Endothelial cell of umbilical vein (primary cell): ENCODE measurements at regions not wholly inside any gene's neighbourhood (a gene's known extent, or its start where the extent isn't known, plus 50 kb on each side); places are given as distances from the start of the nearest gene placed in this dataset.

ENCODE experiments used
- BruUV-seq: library from RNA; stranded (reverse); fragments of 400-500 nt; replicated peaks from 2 replicates; lab custom pipeline; 2021; lab: Mats Ljungman, UMichigan
- CTCF ChIA-PET: fragments of 300-600, 350-600 bp; sonication (Branson Sonifier 250); formaldehyde crosslinking; loops from one replicate; lab custom pipeline; 2021; ENCODE audit warnings: antibody characterized with exemption, inconsistent platforms; lab: Charles Lee
- POLR2A ChIA-PET: fragments of 300-600, 350-600 bp; sonication (Branson Sonifier 250); formaldehyde crosslinking; loops from one replicate; lab custom pipeline; 2021; ENCODE audit warnings: antibody characterized with exemption, inconsistent platforms; lab: Charles Lee
- DNase-seq: peaks from one replicate; pipeline ENCODE4 v3.0.0-alpha.2; 2011; ENCODE audit warnings: low read depth, low spot score
- FAIRE-seq: peaks from 2 replicates; lab custom pipeline; 2011; peaks lifted over from hg19 to GRCh38; lab: Jason Lieb, UNC
- H2AFZ ChIP-seq: 2 replicates; pipeline ENCODE4 v1.6.0; 2012; ENCODE audit warnings: low read depth, low read length, control low read depth, inconsistent platforms
- H3K27ac ChIP-seq: 2 replicates; pipeline ENCODE4 v1.5.1; 2011; ENCODE audit warnings: low read depth, mild to moderate bottlenecking, control low read depth, low read length, moderate library complexity; ENCODE audit not compliant: insufficient read depth
- H3K27me3 ChIP-seq, 2 experiments: 2 replicates each; pipeline versions ENCODE4 v1.6.0 to v1.6.1; 2011; ENCODE audit warnings: low read length in 2 of 2, mixed read lengths in 1 of 2; ENCODE audit not compliant: control insufficient read depth in 2 of 2, insufficient read depth in 2 of 2
- H3K36me3 ChIP-seq, 2 experiments: 2 replicates in 1 of 2; 3 replicates in 1 of 2; pipeline ENCODE4 v1.5.1; 2011; ENCODE audit warnings: low read length in 2 of 2, mild to moderate bottlenecking in 1 of 2, moderate library complexity in 1 of 2; ENCODE audit not compliant: control insufficient read depth in 2 of 2, insufficient read depth in 2 of 2; ENCODE audit errors: extremely low read depth in 1 of 2
- H3K4me1 ChIP-seq: 3 replicates; pipeline ENCODE4 v1.5.1; 2011; ENCODE audit warnings: mild to moderate bottlenecking, low read length; ENCODE audit not compliant: control insufficient read depth, insufficient read depth; ENCODE audit errors: extremely low read depth
- H3K4me2 ChIP-seq: 2 replicates; pipeline ENCODE4 v1.6.1; 2011; ENCODE audit warnings: low read length, control low read depth, mixed read lengths; ENCODE audit not compliant: insufficient read depth
- H3K4me3 ChIP-seq, 3 experiments: fragments of 200-600 bp in 1 of 3; sonication (generic), shearing (Covaris generic) in 1 of 3; replicated peaks in 1 of 3; 2 replicates each; pipeline ENCODE4 v1.5.1; 2011 to 2016; ENCODE audit warnings: control low read depth in 3 of 3, low read length in 3 of 3, mild to moderate bottlenecking in 2 of 3, inconsistent platforms in 1 of 3, low read depth in 1 of 3, moderate library complexity in 1 of 3; ENCODE audit not compliant: insufficient read depth in 1 of 3
- H3K79me2 ChIP-seq: 2 replicates; pipeline ENCODE4 v1.6.0; 2012; ENCODE audit warnings: low read length, inconsistent platforms; ENCODE audit not compliant: control insufficient read depth, insufficient read depth
- H3K9ac ChIP-seq: replicated peaks from 2 replicates; pipeline ENCODE3; 2011; ENCODE audit warnings: low read length, control low read depth; ENCODE audit not compliant: insufficient read depth; ENCODE audit errors: extremely low read depth
- H3K9me1 ChIP-seq: replicated peaks from 3 replicates; pipeline ENCODE4 v1.6.0; 2011; ENCODE audit warnings: mild to moderate bottlenecking, low read length; ENCODE audit not compliant: control insufficient read depth, insufficient read depth; ENCODE audit errors: extremely low read depth
- H3K9me3 ChIP-seq: replicated peaks from 2 replicates; pipeline ENCODE4 v1.5.1; 2012; ENCODE audit warnings: low read length, inconsistent platforms; ENCODE audit not compliant: control insufficient read depth, insufficient read depth
- H4K20me1 ChIP-seq: replicated peaks from 2 replicates; pipeline ENCODE3; 2011; ENCODE audit warnings: mild to moderate bottlenecking, low read length; ENCODE audit not compliant: control insufficient read depth, insufficient read depth; ENCODE audit errors: extremely low read depth
- CTCF ChIP-seq, 2 donors: IDR thresholded peaks; 1 replicate in 1 of 2; 2 replicates in 1 of 2; pipeline ENCODE4 v1.5.1; 2011; ENCODE audit warnings: low read length in 2 of 2, mild to moderate bottlenecking in 2 of 2, moderate library complexity in 2 of 2, control low read depth in 1 of 2, inconsistent platforms in 1 of 2, low read depth in 1 of 2; ENCODE audit not compliant: insufficient read depth in 1 of 2; ENCODE audit errors: extremely low read depth in 1 of 2
- EZH2 ChIP-seq: IDR thresholded peaks from 2 replicates; pipeline ENCODE4 v1.6.1; 2012; ENCODE audit warnings: borderline replicate concordance, low read depth, mild to moderate bottlenecking, moderate library complexity, low read length, inconsistent platforms; ENCODE audit not compliant: severe bottlenecking
- FOS ChIP-seq: IDR thresholded peaks from 2 replicates; pipeline ENCODE4 v1.6.1; 2011; ENCODE audit warnings: mild to moderate bottlenecking, low read length, moderate library complexity, borderline replicate concordance; ENCODE audit not compliant: insufficient read depth
- GATA2 ChIP-seq: IDR thresholded peaks from 2 replicates; pipeline ENCODE4 v1.7.0; 2011; ENCODE audit warnings: low read depth, mild to moderate bottlenecking, moderate library complexity, mixed read lengths, low read length; ENCODE audit not compliant: insufficient read length, insufficient read depth
- JUN ChIP-seq: IDR thresholded peaks from 2 replicates; pipeline ENCODE4 v1.6.1; 2011; ENCODE audit warnings: borderline replicate concordance, low read depth; ENCODE audit not compliant: insufficient read length, insufficient read depth
- MAX ChIP-seq: IDR thresholded peaks from 2 replicates; pipeline ENCODE4 v1.6.1; 2011; ENCODE audit not compliant: insufficient read depth, insufficient read length
- MYC ChIP-seq: IDR thresholded peaks from one replicate; pipeline ENCODE4 v1.6.1; 2011; ENCODE audit warnings: mild to moderate bottlenecking, low read depth, low read length
- POLR2A ChIP-seq: IDR thresholded peaks from 2 replicates; pipeline ENCODE4 v1.6.1; 2012; ENCODE audit warnings: low read depth, mild to moderate bottlenecking, control low read depth, low read length
- POLR2AphosphoS5 ChIP-seq: IDR thresholded peaks from 2 replicates; pipeline ENCODE4 v1.6.1; 2012; ENCODE audit warnings: low read depth, mild to moderate bottlenecking, control low read depth, low read length, moderate library complexity; ENCODE audit not compliant: insufficient read depth
- dilution Hi-C: fragments of 300-500 bp; cut with MboI; formaldehyde crosslinking; loops from one replicate; pipeline ENCODE4 v1.15.0; 2019; ENCODE audit warnings: low sequenced_read_pairs; ENCODE audit not compliant: extremely low pct_ligation_motif_present
- intact Hi-C: fragments of 100-400 bp; cut with micrococcal nuclease; formaldehyde crosslinking; loops from one replicate; pipeline ENCODE4 v1.10.0; 2022

- no peaks in the 10 kb centered on the region for H3K36me3 ChIP-seq
- H3K79me2 ChIP-seq, result no peaks in the 10 kb centered on the region
- dilution Hi-C loops (no loop called here), intact Hi-C loops (no loop called here)
- H3K4me3 ChIP-seq, result no peak overlapping the region
- no peaks in the 10 kb centered on the region for H3K9me1 ChIP-seq
- ChIA-PET CTCF (no interaction called here), POLR2A (no interaction called here)
- no peak for TF ChIP-seq CTCF (IDR thresholded peaks at IDR 0.05; ENCODE audit: extremely low read depth in 1 of 2, insufficient read depth in 1 of 2, low read depth in 1 of 2, low read length in 2 of 2)
- no peak for TF ChIP-seq EZH2
- no peak for TF ChIP-seq FOS
- TF ChIP-seq POLR2A, result no peak
- no peak for TF ChIP-seq GATA2
- no peak for TF ChIP-seq MAX
- TF ChIP-seq MYC, result no peak
- no peak for TF ChIP-seq POLR2AphosphoS5
- no peak for TF ChIP-seq JUN
- H3K27me3 ChIP-seq, result no peaks in the 10 kb centered on the region
- H2AFZ ChIP-seq, result no peak overlapping the region
- BruUV-seq, result no TSS peak
- no peaks in the 10 kb centered on the region for H3K4me1 ChIP-seq
- no peak for DNase-seq
- no peak overlapping the region for H3K4me2 ChIP-seq
- H3K27ac ChIP-seq, result no peak overlapping the region
- no peaks in the 10 kb centered on the region for H4K20me1 ChIP-seq
- H3K9ac ChIP-seq, result no peak overlapping the region
- no peak for FAIRE-seq
- H3K9me3 ChIP-seq, result no peaks in the 10 kb centered on the region
These were observed 69.2 kb upstream of the PIK3C2G start for GRCh38 chr12:18192119-18192518.
